ENCODE measurements at regions not wholly inside any gene's neighbourhood (a gene's known extent, or its start where the extent isn't known, plus 50 kb on each side); places are given as distances from the start of the nearest gene placed in this dataset.

DNA sequence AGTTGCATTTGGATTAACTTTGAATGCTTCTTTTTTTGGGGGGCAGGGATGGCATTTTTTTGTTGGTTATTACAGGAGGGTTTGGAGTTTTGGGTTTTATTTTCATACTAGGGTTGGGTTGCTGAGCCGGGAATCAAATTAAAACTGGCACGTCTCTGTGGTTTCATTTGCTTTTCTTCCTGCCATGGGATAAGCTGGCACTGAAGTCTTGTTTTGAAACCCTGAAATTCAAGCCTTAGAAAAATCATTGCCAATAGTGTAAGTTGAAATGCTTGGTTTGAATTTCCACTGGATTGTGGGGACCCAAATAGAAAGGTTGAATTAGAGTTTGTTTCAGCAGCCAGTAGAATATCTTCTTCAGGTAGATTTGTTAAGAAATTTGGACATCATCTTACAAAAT is 193.1 kb upstream of the DCBLD2 start:
- no peak for TF ChIP-seq POLR2A (IDR thresholded peaks at IDR 0.05)
- TF ChIP-seq, protein P1, sequence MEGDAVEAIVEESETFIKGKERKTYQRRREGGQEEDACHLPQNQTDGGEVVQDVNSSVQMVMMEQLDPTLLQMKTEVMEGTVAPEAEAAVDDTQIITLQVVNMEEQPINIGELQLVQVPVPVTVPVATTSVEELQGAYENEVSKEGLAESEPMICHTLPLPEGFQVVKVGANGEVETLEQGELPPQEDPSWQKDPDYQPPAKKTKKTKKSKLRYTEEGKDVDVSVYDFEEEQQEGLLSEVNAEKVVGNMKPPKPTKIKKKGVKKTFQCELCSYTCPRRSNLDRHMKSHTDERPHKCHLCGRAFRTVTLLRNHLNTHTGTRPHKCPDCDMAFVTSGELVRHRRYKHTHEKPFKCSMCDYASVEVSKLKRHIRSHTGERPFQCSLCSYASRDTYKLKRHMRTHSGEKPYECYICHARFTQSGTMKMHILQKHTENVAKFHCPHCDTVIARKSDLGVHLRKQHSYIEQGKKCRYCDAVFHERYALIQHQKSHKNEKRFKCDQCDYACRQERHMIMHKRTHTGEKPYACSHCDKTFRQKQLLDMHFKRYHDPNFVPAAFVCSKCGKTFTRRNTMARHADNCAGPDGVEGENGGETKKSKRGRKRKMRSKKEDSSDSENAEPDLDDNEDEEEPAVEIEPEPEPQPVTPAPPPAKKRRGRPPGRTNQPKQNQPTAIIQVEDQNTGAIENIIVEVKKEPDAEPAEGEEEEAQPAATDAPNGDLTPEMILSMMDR (IDR thresholded peaks at IDR 0.05), result no peak

All from upper lobe of left lung (tissue), 4 donors.